A549 (cell line): ENCODE measurements at regions not wholly inside any gene's neighbourhood (a gene's known extent, or its start where the extent isn't known, plus 50 kb on each side); places are given as distances from the start of the nearest gene placed in this dataset.
A peak's percentile ranks its signal among the peaks of the same experiment; 100 is the strongest.

Experiments used
- ATAC-seq, 2 experiments: fragments of 200-7000 bp in 1 of 2; fragments of >200 bp in 1 of 2; cut with Nextera tagmentation in 1 of 2; cut with Tn5 transposase in 1 of 2; 3 replicates each; pipeline versions ENCODE4 v1.8.0 to v1.9.1; 2018 to 2020; ENCODE audit warnings: mild to moderate bottlenecking in 1 of 2, moderate library complexity in 1 of 2
- CTCF ChIA-PET: fragments of 300-600 bp; sonication (Branson Sonifier 250); formaldehyde crosslinking; extraction: SDS; loops from one replicate; lab custom pipeline; 2021; ENCODE audit warnings: antibody characterized with exemption, inconsistent platforms; lab: Yijun Ruan, JAX
- POLR2A ChIA-PET: fragments of 350-600 bp; formaldehyde crosslinking; extraction: SDS; loops from one replicate; lab custom pipeline; 2021; ENCODE audit warnings: antibody characterized with exemption, inconsistent platforms; lab: Yijun Ruan, JAX
- DNase-seq, 2 experiments: peaks; one replicate each; pipeline versions ENCODE4 v3.0.0 to v3.0.0-alpha.2; 2011 to 2016; ENCODE audit warnings: low read depth in 1 of 2, low spot score in 1 of 2
- FAIRE-seq: peaks from 2 replicates; lab custom pipeline; 2011; peaks lifted over from hg19 to GRCh38; lab: Jason Lieb, UNC
- H3K27ac ChIP-seq, 2 experiments: fragments of >200 bp; sonication (Bioruptor Twin); formaldehyde crosslinking; 3 replicates each; pipeline ENCODE4 v1.5.1; 2016 to 2017
- H3K4me1 ChIP-seq: fragments of >200 bp; sonication (Bioruptor Twin); formaldehyde crosslinking; 3 replicates; pipeline ENCODE4 v1.6.1; 2016
- H3K4me2 ChIP-seq: fragments of >200 bp; sonication (Bioruptor Twin); formaldehyde crosslinking; 3 replicates; pipeline ENCODE4 v1.6.1; 2016
- H3K4me3 ChIP-seq: fragments of >200 bp; sonication (Bioruptor Twin); formaldehyde crosslinking; 3 replicates; pipeline ENCODE4 v1.5.1; 2016
- H3K9me3 ChIP-seq: fragments of >200 bp; sonication (Bioruptor Twin); formaldehyde crosslinking; 3 replicates; pipeline ENCODE4 v1.6.1; 2016
- CBX8 ChIP-seq: fragments of 200-600 bp; sonication (generic); IDR thresholded peaks from 2 replicates; pipeline ENCODE4 v1.6.1; 2016
- CHD2 ChIP-seq: fragments of 150-350 bp; IDR thresholded peaks from 2 replicates; pipeline ENCODE4 v1.6.1; 2014; ENCODE audit warnings: low read length; ENCODE audit not compliant: partially characterized antibody
- CTCF ChIP-seq: fragments of >200 bp; sonication (Bioruptor Twin); formaldehyde crosslinking; IDR thresholded peaks from 3 replicates; pipeline ENCODE4 v1.5.1; 2016
- EHF ChIP-seq: fragments of 250-450 bp; sonication (Bioruptor Pico); IDR thresholded peaks from 2 replicates; pipeline ENCODE4 v1.5.0; 2020; ENCODE audit warnings: mild to moderate bottlenecking
- ESRRA ChIP-seq: fragments of 150-350 bp; IDR thresholded peaks from 2 replicates; pipeline ENCODE4 v1.6.1; 2014; ENCODE audit warnings: mild to moderate bottlenecking, low read length, borderline replicate concordance
- FOSB ChIP-seq: fragments of 250-450 bp; sonication (Bioruptor Pico); IDR thresholded peaks from 2 replicates; pipeline ENCODE4 v1.5.0; 2020; ENCODE audit warnings: mild to moderate bottlenecking, moderate library complexity
- HOXA7 ChIP-seq: fragments of 250-450 bp; sonication (Bioruptor Pico); IDR thresholded peaks from 2 replicates; pipeline ENCODE4 v1.5.0; 2020; ENCODE audit warnings: mild to moderate bottlenecking, moderate library complexity
- MAFK ChIP-seq: fragments of 450-650 bp; IDR thresholded peaks from 2 replicates; pipeline ENCODE4 v1.6.1; 2014; ENCODE audit not compliant: partially characterized antibody
- MAX ChIP-seq: IDR thresholded peaks from 2 replicates; pipeline ENCODE4 v1.6.1; 2012
- MAZ ChIP-seq: fragments of 150-350 bp; IDR thresholded peaks from 2 replicates; pipeline ENCODE4 v1.6.1; 2014; ENCODE audit warnings: antibody characterized with exemption, low read depth, low read length, borderline replicate concordance
- MYC ChIP-seq: IDR thresholded peaks from 2 replicates; pipeline ENCODE4 v1.6.1; 2012; ENCODE audit warnings: mild to moderate bottlenecking, inconsistent platforms, low read length, improper control_type of control experiment, borderline replicate concordance
- NFE2L2 ChIP-seq: fragments of 150-350 bp; conservative IDR thresholded peaks from 2 replicates; pipeline ENCODE4 v1.6.1; 2014; ENCODE audit warnings: low read length
- NR3C1 ChIP-seq: fragments of >200 bp; sonication (Bioruptor Twin); formaldehyde crosslinking; IDR thresholded peaks from 3 replicates; pipeline ENCODE4 v1.6.1; 2017
- PHF8 ChIP-seq: fragments of 200-600 bp; sonication (generic); IDR thresholded peaks from 2 replicates; pipeline ENCODE4 v1.6.1; 2016; ENCODE audit warnings: low read depth, mild to moderate bottlenecking, antibody characterized with exemption, moderate library complexity, borderline replicate concordance
- POLR2A ChIP-seq: IDR thresholded peaks from 2 replicates; pipeline ENCODE4 v1.6.1; 2012; ENCODE audit warnings: mild to moderate bottlenecking, low read length
- RARB ChIP-seq: fragments of 250-450 bp; sonication (Bioruptor Pico); IDR thresholded peaks from 2 replicates; pipeline ENCODE4 v1.8.0; 2021; ENCODE audit warnings: mild to moderate bottlenecking, moderate library complexity
- USF2 ChIP-seq: fragments of 450-650 bp; IDR thresholded peaks from 2 replicates; pipeline ENCODE4 v1.6.1; 2014; ENCODE audit warnings: antibody characterized with exemption
- ZFP36 ChIP-seq: fragments of 450-650 bp; IDR thresholded peaks from 2 replicates; pipeline ENCODE4 v1.6.1; 2014; ENCODE audit warnings: borderline replicate concordance; ENCODE audit not compliant: partially characterized antibody
- ZNF302 ChIP-seq: fragments of 250-450 bp; sonication (Bioruptor Pico); IDR thresholded peaks from 2 replicates; pipeline ENCODE4 v1.9.0; 2021; ENCODE audit warnings: inconsistent platforms, mild to moderate bottlenecking, moderate library complexity
- WGBS: methylation state at CpG from one replicate; pipeline ENCODE4 v1.1.6; 2017; ENCODE audit errors: missing lambda C conversion rate; 5-methylcytosine and 5-hydroxymethylcytosine counted together
- TF ChIP-seq, protein P1 (sequence below): fragments of 200-600 bp; sonication (generic); IDR thresholded peaks from 2 replicates; pipeline ENCODE4 v1.6.1; 2016; ENCODE audit warnings: antibody characterized with exemption, mild to moderate bottlenecking, moderate library complexity

DNA sequence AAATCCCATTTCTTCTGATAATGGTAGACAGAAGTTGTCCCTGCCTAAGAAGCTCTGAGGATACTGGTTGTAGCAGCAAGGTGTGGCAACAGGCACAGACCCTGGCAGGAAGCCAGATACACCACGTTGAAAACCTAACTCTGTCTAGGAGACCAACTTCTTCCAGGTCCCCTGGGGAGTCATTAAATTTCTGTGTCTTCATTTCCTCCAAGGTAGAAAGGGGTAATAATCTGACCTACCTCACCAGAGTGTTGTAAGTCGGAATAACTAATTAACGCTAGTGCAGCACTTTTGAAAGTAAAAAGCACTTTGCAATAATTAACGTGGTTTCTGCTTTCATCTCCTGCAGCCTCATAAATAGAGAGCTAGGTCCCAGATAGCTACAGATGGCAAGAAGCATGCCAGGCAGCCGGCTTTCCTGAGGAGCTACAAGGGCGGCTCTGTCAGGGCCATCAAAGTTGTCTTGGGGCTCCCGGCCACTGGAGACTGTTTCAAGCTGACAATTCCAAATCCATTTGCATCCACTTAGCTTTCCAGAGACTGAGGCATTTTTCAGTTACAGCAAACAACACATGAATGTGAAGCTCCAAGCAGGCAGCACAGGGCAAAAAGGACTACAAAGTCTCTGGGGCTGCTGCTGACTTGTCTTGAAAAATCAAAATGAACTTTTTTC is 176.2 kb downstream of the FOXO1 start:
- no peaks in the 10 kb centered on the region for H3K9me3 ChIP-seq
- DNase-seq, result no peak
- no peak for FAIRE-seq
- H3K4me2 ChIP-seq, result no peak overlapping the region
- H3K27ac ChIP-seq, result no peak overlapping the region
- ChIA-PET POLR2A (no interaction called here), CTCF (interaction anchor here (0.7 kb wide), 1 partner anchor 14 kb away, joined by 3 read pairs; no protein-coding TSS in a partner anchor)
- no peak for ATAC-seq
- H3K4me3 ChIP-seq, result no peak overlapping the region
- 67% methylated on average over 7 of the region's 7 CpGs for WGBS
- H3K4me1 ChIP-seq, result peaks cover 8% of the 10 kb centered on the region; the same call in 2 of the 3 replicates
- TF ChIP-seq EHF (CRISPR knock-in tag), result no peak
- TF ChIP-seq ZNF302 (CRISPR knock-in tag), result no peak
- TF ChIP-seq CBX8, result no peak
- TF ChIP-seq MAZ, result no peak
- TF ChIP-seq MAFK, result peak; percentile 13
- TF ChIP-seq POLR2A, result no peak
- TF ChIP-seq USF2, result no peak
- TF ChIP-seq, all 56 proteins: peak for 1

- ChIA-PET POLR2A (no interaction called here), CTCF (no interaction called here)
- 96% methylated on average over 4 of the region's 9 CpGs for WGBS
- Histone ChIP-seq H3K9me3 (no peaks in the 10 kb centered on the region), H3K4me1 (peaks cover 17% of the 10 kb centered on the region; the same call in 2 of the 3 replicates), H3K4me2 (no peak overlapping the region), H3K27ac (no peak overlapping the region), H3K4me3 (no peak overlapping the region)
- DNase-seq, result no peak
- no peak for ATAC-seq
- FAIRE-seq, result no peak
- TF ChIP-seq RARB (CRISPR knock-in tag) (no peak), HOXA7 (CRISPR knock-in tag) (no peak), ESRRA (no peak), NFE2L2 (no peak), MYC (no peak), FOSB (no peak), CTCF (no peak), ZFP36 (no peak), CHD2 (no peak), PHF8 (no peak), MAFK (no peak), MAX (no peak), NR3C1 (no peak)
- TF ChIP-seq, protein P1, sequence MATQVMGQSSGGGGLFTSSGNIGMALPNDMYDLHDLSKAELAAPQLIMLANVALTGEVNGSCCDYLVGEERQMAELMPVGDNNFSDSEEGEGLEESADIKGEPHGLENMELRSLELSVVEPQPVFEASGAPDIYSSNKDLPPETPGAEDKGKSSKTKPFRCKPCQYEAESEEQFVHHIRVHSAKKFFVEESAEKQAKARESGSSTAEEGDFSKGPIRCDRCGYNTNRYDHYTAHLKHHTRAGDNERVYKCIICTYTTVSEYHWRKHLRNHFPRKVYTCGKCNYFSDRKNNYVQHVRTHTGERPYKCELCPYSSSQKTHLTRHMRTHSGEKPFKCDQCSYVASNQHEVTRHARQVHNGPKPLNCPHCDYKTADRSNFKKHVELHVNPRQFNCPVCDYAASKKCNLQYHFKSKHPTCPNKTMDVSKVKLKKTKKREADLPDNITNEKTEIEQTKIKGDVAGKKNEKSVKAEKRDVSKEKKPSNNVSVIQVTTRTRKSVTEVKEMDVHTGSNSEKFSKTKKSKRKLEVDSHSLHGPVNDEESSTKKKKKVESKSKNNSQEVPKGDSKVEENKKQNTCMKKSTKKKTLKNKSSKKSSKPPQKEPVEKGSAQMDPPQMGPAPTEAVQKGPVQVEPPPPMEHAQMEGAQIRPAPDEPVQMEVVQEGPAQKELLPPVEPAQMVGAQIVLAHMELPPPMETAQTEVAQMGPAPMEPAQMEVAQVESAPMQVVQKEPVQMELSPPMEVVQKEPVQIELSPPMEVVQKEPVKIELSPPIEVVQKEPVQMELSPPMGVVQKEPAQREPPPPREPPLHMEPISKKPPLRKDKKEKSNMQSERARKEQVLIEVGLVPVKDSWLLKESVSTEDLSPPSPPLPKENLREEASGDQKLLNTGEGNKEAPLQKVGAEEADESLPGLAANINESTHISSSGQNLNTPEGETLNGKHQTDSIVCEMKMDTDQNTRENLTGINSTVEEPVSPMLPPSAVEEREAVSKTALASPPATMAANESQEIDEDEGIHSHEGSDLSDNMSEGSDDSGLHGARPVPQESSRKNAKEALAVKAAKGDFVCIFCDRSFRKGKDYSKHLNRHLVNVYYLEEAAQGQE, result no peak
Measured at GRCh38 chr13:40492511-40492910, 173.9 kb downstream of the FOXO1 start.
